ENCODE measurements at regions not wholly inside any gene's neighbourhood (a gene's known extent, or its start where the extent isn't known, plus 50 kb on each side); places are given as distances from the start of the nearest gene placed in this dataset.
"Not testable (repeated sequence)": the region's sequence is repeated elsewhere in the genome, so short reads cannot be mapped to it uniquely, and the experiment has no call there.

DNA sequence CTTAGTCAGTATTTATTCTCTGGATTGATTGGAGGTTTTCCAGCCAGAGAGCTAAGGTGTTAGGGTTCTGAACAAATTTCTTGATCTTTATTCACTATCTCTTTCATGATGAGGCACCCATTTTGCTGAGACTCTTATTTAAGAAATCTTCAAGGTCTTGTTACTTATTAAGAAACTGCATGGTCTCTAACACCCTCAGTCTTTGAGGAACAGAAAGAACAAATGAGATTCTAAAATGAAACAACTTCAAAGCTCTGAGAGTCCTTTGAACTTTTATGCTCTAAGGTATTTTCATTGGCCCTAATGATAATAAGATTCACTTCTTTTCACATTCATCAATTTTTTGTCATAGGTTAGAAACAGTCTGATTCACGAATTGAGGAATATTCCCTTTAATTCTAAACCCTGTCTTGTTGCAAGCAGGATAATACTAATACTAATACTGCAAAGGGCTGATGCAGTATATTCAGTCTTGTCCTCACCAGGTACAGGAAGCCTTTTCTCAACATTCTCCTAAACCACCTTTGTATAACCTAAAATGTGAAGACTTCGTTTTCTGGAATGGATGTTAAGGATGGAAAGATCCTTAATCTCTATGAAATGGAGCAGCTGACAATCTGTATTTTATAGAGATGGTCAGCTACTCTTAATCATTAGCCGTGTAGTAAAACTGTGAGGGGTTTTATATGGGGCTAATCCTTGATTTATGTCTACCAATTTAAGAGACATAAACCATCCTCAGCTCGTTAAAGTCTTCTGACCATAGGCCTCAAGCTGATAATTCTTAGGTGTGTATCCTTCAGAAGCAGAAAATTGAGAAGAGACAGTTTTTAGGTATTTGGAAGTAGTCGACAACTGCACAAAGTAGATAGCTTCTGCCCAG lies 198.3 kb downstream of the OTOL1 start:
- no peak for DNase-seq

DNA sequence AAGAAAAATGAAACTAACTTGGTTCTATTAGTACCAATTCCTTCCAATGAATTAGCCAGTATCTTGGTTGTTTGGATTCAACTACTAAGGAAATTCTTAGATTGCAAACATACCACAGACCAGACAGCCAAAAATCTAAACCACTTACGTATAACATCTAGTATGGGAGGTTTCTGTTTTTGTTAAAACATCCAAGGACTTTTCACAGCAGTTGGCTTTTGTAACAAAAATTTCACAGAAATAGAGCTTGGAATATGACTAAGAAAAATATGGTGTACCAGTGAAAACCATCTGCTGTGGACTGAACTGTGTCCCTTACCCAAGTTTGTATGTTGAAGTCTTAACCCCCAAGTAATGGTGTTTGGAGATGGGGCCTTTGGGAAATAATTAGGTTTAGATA lies 199.2 kb downstream of the OTOL1 start:
- no peak for DNase-seq

DNA sequence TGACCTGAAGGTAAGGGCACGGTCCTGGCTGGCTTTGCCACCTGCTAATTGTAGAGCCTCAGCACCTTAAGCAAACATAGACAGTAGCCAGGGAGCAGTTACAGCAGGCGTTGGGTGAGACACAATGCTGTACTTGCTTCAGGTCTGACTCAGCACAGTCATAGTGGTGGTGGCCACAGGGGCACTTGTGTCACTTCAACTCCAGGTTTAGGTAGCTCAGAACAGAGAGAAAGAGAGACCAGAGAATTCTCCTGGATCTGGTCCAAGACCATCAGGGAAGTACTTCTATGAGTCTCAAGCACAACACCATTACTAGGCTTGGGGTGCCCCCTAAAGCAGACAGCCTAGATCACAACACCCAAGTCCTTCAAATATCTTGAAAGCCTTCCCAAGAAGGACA lies 204.4 kb downstream of the OTOL1 start:
- DNase-seq = peak; percentile 12

DNA sequence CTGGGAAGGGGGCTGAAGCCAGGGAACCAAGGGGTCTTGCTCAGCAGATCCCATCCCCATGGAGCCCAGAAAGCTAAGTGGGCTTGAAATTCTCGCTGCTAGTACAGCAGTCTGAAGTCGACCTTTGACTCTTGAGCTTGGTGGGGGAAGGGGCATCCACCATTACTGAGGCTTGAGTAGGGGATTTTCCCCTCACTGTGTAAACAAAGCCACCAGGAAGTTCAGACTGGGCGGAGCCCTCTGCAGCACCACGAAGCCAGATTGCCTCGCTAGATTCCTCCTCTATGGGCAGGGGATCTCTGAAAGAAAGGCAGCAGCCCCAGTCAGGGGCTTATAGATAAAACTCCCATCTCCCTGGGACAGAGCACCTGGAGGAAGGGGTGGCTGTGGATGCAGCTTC lies 210.6 kb downstream of the OTOL1 start:
- DNase-seq = not testable (repeated sequence)

DNA sequence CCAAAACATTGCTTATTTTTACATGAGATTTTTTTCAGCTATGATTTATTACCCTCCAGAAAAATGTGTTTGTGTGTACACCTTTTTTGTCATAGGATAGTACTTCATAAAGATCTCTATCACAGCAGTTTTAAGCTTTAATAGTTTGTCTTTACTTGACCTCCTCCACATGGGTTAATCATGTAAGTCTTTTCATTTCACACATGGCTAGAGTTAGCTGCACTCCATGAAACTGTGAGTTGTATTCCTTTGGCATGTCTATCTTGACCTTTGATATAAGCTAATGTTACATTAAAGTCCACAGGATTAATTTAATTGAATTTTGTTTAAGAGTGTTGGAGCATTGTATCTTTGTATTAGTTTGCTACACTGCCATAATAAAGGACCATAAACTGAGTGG lies 217.1 kb downstream of the OTOL1 start:
- DNase-seq = no peak

DNA sequence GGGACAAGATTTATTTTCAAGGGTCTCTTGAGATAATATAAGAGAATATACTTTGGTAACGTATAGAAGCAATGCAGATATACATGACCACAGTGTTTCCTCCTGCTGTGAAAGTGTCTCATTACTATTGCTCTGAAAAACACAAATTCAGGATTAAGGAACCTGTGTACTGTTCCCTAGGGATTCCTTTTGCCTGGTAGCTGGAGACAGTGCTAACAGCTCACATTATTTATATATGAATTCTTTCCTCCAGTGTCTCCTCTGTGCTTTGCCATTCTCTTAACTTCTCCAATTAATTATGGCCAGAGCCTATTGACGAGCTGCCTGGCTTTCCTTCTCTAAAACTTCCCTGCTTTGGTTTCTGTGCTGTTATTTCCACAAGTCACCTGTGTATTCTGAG lies 235.4 kb downstream of the OTOL1 start:
- no peak for DNase-seq

DNA sequence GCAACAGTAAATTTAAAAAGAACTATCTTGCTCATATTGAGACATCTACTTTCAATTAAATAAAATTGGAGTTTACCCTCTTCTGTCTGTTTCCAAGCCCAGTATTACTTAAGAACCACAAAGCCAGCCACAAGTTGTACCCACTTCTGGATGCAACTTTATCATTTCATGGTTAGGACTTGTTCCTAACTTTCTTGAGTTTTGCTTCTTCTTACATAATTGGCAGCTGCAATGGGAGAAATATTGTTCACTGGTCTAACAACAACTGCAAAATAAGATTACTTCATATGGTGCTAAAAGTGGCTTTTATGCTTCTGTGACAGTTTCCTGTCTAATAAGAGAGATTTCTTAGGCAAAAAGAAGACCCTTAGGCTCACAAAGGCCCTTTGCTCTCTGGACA lies 240.6 kb downstream of the OTOL1 start:
- DNase-seq = no peak

DNA sequence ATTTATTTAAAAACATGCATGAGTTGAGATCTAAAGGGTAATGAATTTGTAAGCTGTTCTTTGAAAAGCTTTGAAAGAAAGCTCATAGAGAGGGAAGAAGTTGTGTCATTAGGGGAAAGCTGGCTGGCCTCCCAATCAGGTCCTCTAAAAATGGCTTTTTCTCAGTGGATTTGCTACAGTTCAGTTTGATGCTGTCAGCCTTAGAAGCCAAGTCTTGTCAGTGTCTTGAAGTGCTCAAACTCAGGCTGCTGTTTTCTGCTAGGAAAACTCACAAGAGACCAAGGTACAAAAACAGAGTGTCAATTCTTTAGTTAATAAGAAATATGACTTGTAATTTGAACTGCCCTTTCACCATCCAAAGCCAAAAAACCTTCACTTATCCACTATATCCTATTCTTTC lies 243.8 kb downstream of the OTOL1 start:
- DNase-seq = no peak

DNA sequence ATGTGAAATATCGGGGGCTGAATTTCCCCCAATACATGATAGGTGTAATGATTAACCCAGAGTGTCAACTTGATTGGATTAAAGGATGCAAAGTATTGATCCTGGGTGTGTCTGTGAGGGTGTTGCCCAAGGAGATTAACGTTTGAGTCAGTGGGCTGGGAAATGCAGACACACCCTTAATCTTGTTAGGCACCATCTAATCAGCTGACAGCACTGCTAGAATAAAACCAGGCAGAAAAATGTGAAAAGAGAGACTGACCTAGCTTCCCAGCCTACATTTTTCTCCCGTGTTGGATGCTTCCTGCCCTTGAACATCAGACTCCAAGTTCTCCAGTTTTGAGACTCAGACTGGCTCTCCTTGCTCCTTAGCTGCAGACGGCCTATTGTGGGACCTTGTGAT lies 247.8 kb downstream of the OTOL1 start:
- no peak for DNase-seq

DNA sequence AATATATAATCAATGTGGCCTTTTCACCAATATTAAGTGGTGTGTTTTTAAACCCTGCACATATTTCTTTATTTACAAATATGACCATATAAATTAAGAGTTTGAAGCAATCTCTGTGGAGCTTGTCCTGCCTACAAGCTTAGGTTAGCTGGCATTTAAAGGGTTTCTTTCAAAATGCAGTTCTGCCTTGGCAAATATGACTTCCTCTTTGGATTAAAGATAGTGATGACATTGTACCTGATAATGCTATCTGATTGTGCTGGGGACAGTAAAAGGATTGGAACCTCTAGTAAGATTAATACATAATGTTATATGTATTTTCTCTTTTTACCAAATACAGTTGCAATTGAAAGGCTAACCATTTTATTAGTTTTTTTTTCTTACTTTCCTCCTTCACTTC lies 249.1 kb downstream of the OTOL1 start:
- no peak for DNase-seq

DNA sequence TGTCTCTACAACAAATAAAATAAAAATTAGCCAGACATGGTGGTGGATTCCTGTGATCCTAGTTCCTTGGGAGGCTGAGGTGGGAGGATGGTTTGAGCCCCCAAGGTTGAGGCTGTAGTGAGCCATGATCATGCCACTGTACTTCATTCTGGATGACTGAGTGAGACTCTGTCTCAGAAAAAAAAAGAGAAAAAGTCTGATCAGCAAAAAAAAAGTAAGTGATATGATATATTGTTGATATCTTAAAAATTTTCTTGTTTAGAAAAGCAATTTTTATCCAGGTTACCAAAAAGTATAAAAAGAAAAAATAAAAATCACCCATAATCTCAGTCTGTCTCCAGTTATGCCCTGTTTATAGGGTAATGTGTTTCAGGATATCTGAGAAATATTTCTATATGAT lies 251.4 kb downstream of the OTOL1 start:
- DNase-seq = no peak

DNA sequence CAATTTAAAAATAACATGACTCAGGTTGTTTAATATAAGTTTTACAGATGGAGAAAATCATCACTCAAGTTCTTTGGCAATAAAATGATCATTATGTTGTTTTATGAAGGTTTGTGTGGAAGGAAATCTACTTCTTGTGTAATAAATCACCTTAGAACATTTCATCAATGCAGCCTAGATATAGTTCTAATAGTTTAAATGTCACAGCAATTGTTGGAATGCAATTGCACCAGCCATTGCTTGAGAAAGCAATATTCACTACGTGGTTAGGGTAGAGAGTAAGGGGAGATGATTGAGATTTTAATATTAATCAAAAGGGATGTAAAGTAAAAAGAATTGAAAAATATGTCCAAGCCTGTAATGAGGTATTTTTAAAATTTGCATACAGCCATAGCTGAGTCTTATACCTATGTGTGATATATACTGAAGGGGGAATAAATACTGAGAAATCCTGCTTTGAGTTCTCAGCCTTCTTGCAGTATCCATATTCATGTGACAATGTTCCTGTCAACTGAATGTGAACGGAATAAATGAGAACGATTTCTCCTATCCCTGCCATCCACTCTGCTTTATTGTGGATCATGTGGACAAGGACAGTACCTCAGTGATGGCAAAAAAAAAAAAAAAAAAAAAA lies 257.9 kb downstream of the OTOL1 start:
- DNase-seq = no peak

DNA sequence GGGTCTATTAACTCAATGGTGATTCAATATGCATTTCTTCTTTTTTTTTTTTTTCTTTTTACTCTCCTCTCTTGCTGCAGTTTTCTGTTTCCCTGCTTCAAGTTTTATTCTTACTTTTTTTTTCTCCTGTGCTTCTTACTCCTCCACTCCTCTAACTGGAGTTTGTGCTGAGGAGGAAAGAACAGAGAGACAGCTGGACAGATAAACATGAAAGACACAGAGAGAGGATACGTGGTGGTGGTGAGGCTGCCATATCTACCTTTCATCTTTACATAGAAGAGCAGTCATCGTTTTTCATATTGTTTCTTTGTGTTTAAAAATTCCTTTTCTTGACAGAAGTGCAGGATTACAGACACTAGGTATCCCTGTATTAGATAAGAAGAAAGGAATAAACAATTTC lies 262.8 kb downstream of the OTOL1 start:
- DNase-seq = no peak

DNA sequence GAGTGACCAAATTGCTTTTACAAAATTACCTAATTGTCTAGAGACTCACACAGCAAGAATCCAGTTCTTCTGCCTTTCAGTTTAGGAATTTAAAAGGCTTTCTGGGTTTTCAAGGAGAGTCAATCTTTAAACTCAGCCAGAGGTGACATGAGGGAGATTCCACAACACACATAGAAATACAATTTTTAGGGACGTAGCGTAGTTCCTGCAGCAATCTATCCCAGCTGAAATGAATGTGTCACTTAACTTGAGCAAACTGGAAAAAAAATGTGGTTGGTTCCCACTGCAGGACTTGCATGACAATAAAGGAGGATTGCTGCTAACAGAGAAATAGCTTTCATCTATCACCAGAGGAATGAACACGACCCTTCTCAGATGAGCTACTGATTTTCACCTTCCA lies 269.7 kb downstream of the OTOL1 start:
- no peak for DNase-seq

DNA sequence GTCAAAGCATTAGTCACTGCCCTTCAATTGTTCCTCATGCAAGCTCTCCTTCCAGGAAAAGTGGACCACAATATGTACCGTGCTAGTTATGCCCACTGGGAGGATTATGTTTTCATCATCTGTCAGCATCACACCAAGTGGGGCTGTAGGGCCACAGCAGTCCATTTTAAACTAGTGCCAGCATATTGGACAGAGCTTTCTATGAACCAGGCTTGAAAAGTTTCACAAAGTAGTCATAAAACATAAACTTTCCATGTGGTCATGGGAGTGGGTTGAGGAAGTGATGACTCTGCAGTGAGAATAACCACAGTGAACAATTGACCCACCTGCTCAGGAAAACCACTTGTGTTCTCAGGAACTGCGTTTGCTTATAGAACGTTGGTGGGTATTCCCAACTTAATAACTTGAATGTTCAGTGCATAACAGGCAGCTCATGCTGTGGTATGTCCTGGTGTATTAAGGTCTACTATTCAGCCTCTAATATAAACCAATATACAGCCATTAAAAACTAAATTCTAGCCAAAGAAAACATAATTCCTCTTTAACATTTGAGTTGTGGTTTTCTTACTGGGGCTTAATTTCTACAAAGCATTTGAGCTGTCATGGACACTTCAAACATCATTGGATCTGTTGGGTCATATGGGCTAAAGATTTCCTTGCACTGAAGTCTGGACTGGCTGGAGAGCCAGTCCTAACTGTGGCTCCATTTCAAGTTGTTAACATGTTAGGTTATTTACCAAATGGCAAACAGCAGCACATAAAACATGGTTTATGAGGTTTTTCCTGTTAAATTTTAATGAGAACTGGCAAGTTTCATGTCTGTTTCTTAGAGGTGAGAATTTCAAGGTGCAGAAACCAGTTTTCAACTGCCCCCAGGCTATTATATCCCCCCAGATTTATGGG lies 274.1 kb downstream of the OTOL1 start:
- DNase-seq = peak; percentile 49

DNA sequence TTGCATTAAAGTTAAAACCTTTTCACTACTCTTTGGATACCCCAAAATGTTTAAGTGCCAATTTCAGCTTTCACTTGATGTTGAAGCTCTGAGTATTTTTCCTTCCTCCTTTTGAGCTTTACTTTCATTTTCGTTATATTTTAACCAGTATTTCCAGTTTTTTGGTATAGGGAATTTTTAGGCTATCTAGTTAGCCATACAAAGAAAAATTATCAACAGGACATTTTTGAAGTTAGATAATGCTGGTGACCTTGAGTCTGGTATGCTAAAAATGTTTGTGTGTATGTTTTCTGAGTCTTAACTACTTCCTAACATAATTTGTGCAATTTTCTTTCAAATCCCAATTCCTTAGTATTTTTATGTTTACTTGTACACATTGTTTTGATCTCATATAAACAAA lies 284.8 kb downstream of the OTOL1 start:
- no peak for DNase-seq

DNA sequence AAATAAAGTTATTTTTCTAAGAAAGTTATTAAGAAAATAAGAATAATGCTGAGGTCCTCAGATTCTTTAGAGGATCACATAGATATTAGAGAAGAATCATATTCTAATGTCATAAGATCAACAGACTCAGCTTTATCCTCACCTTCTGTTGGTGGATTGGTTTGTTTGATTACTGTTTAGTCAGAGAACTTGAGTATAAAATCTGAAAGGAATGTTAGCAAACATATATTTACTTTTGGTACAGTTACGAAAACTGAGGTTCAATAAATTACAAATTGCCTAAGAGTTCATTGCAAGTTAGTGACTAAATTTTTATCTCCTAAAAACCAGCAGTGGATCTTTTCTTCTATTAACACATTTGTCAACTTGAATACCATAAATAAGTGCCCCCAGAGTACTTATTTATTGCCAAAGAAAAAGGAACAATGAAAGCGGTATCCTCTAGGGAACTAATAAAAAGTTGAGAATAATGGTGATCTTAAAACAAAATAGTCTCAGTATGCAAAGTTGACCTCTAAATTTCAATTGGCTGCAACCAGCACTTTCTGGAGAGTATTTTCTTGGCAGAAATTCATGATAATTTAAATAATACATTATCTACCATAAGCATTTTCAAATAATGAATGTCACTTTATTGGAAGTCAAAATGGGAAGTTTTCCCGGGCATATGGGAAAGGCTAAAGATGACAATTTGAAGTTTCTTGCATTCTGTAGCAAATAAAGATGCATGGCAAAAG lies 296.8 kb downstream of the OTOL1 start:
- no peak for DNase-seq

DNA sequence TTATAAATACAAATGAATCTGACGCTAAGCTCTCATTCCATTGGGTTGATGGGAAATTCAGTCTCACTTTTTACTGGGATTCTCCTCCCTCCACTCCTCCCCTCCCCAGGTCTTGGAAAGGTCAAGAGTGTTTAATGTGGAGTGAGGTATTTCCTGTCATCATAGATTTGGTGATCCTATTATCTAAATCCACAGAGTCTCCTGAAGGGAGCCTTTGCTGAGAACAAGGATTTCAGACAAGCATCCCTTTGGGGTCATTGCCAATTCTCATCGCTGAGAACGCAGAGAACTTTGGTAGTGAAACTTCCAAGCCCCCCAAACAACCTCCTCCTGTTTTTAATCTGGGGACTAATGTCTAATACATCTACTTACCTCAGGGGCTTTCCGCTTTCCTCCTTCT lies 297.9 kb downstream of the OTOL1 start:
- no peak for DNase-seq

DNA sequence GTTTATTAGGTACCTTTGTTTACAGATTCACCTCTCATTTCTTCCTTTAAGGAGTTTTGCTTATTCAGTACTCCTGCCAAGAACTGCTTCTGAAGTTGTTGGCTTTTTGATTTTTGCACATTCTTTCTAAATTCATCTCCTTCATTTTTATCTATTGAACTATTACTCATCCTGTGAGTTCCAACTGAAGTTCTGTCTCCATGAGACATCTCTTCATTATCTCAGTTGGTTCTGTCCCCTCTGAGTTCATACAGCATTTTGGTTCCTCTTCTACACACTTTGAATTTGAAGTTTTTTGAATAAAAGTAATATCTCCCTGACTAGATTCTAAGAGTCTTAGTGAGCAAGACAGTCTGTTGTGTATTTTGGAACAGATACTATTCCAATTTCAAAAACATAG lies 299.7 kb downstream of the OTOL1 start:
- no peak for DNase-seq

DNA sequence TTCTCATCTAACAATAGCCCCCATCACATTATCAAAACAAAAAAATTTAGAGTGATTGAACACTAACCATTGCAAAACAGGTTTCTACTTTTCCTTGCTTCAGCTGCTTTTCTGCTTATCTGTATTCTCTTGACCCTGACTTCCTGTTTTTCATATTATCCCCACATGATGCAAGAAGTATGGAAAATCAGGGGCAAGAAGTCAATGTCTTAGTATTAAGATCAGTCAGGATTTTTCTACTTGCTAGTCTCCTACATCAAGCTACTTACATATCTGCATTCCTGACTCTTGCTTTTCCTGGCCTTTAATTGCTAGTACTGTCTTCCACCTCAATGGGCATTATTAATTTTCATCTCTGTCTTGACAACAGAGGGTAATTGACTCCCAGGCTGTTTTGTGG lies 300.2 kb downstream of the OTOL1 start:
- DNase-seq = no peak

DNA sequence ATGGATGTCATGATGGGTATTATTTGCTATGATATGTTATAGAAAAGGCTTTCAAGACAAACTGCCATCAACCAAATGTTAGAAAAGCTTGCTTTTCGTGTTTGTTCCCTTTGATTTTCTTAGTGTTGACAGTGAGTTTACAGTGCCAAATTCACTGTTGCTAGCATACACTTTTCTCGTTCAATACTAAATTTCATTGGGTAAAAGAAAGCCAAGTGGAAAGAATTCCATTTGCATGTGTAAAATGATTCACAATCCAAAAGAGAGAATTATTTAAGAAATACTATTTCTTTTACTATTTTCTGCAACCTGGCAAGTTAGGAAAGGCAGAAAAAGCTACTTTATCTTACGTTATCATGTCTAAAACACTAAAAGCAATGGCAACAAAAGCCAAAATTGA lies 301.4 kb downstream of the OTOL1 start:
- no peak for DNase-seq

DNA sequence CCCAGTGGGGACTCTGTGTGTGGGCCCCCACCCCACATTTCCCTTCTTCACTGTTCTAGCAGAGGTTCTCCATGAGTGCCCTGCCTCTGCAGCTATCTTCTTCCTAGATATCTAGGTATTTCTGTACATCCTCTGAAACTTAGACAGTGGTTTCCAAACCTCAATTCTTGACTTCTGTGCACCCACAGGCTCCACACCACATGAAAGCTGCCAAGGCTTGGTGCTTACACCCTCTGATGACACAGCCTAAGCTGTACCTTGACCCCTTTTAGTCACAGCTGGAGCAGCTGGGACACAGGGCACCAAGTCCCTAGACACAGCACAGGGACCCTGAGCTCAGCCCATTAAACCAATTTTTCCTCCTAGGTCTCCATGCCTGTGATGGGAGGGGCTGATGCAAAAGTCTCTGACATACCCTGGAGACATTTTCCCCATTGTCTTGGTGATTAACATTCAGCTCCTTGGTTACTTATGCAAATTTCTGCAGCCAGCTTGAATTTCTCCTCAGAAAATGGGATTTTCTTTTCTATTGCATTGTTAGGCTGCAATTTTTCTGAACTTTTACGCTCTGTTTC lies 304.5 kb downstream of the OTOL1 start:
- DNase-seq = no peak

DNA sequence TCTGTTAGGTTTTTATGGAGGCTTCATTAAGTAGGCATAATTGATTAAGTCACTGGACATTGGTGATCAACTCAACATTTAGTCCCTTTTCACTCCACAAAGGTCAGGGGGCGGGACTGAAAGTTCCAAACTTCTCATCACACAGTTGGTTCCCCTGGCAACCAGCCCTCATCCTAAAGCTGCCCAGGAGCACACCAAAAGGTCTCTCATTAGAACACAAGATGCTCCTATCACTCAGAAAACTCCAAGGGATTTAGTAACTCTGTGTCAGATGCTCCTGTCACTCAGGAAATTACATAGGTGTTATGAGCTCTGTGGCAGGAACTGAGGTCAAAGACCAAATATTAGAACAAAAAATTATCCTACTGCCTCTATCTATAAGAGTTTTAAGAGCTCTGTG lies 321.5 kb downstream of the OTOL1 start:
- no peak for DNase-seq
